HEK293 (cell line): ENCODE measurements at regions not wholly inside any gene's neighbourhood (a gene's known extent, or its start where the extent isn't known, plus 50 kb on each side); places are given as distances from the start of the nearest gene placed in this dataset.

Source experiments
- CTCF ChIA-PET: fragments of 350-600 bp; formaldehyde crosslinking; extraction: SDS; loops from one replicate; lab custom pipeline; 2021; ENCODE audit warnings: antibody characterized with exemption; lab: Yijun Ruan, JAX
- POLR2A ChIA-PET: fragments of 300-600 bp; formaldehyde crosslinking; extraction: SDS; loops from one replicate; lab custom pipeline; 2020; ENCODE audit warnings: antibody characterized with exemption, inconsistent platforms; lab: Yijun Ruan, JAX
- H3K27ac ChIP-seq: fragments of 200-500 bp; sonication (Bioruptor generic); 2 replicates; pipeline ENCODE4 v1.5.1; 2014; ENCODE audit warnings: low read depth, low read length, control low read depth, inconsistent platforms; ENCODE audit errors: extremely low read depth
- H3K36me3 ChIP-seq, 2 experiments: fragments of 200-500 bp in 1 of 2; sonication (Bioruptor generic) in 1 of 2; 1 replicate in 1 of 2; 2 replicates in 1 of 2; pipeline ENCODE4 v1.5.1; 2014 to 2017; ENCODE audit warnings: inconsistent platforms in 2 of 2, low read length in 2 of 2; ENCODE audit not compliant: control insufficient read depth in 2 of 2, insufficient read depth in 1 of 2
- H3K4me1 ChIP-seq: fragments of 200-500 bp; sonication (Bioruptor generic); 2 replicates; pipeline ENCODE4 v1.5.1; 2014; ENCODE audit warnings: mild to moderate bottlenecking, low read length, inconsistent platforms; ENCODE audit not compliant: control insufficient read depth, insufficient read depth
- H3K4me3 ChIP-seq: 2 replicates; pipeline ENCODE4 v1.5.1; 2011; ENCODE audit warnings: low read depth, mild to moderate bottlenecking, control low read depth, low read length, moderate library complexity
- H3K9me3 ChIP-seq: fragments of 200-500 bp; sonication (Bioruptor generic); 2 replicates; pipeline ENCODE4 v1.5.1; 2014; ENCODE audit warnings: low read depth, low read length, inconsistent platforms; ENCODE audit not compliant: control insufficient read depth, insufficient read depth
- REPIN1 ChIP-seq: fragments of 450-650 bp; formaldehyde crosslinking; IDR thresholded peaks from 2 replicates; pipeline ENCODE4 v1.5.1; 2017; ENCODE audit warnings: missing biosample characterization, missing genetic modification characterization, low read depth
- ZNF121 ChIP-seq: fragments of 450-650 bp; formaldehyde crosslinking; IDR thresholded peaks from 2 replicates; pipeline ENCODE4 v1.5.1; 2016; ENCODE audit warnings: missing biosample characterization, missing genetic modification characterization
- ZNF138 ChIP-seq: fragments of 450-650 bp; formaldehyde crosslinking; IDR thresholded peaks from 2 replicates; pipeline ENCODE4 v1.5.1; 2016; ENCODE audit warnings: missing biosample characterization, missing genetic modification characterization, borderline replicate concordance
- ZNF175 ChIP-seq: fragments of 450-650 bp; formaldehyde crosslinking; IDR thresholded peaks from 2 replicates; pipeline ENCODE4 v1.5.1; 2016; ENCODE audit warnings: missing biosample characterization, missing genetic modification characterization
- ZNF184 ChIP-seq: fragments of 450-650 bp; IDR thresholded peaks from 2 replicates; pipeline ENCODE4 v1.5.1; 2018; ENCODE audit warnings: missing biosample characterization, mild to moderate bottlenecking, missing genetic modification characterization
- ZNF2 ChIP-seq: fragments of 450-650 bp; formaldehyde crosslinking; IDR thresholded peaks from 2 replicates; pipeline ENCODE4 v1.5.1; 2016; ENCODE audit warnings: missing biosample characterization, missing genetic modification characterization
- ZNF23 ChIP-seq: fragments of 450-650 bp; formaldehyde crosslinking; IDR thresholded peaks from 2 replicates; pipeline ENCODE4 v1.5.1; 2016; ENCODE audit warnings: missing biosample characterization, missing genetic modification characterization, borderline replicate concordance
- ZNF350 ChIP-seq: fragments of 450-650 bp; formaldehyde crosslinking; IDR thresholded peaks from 2 replicates; pipeline ENCODE4 v1.5.0; 2017; ENCODE audit warnings: missing biosample characterization, mild to moderate bottlenecking, missing genetic modification characterization
- ZNF404 ChIP-seq: fragments of 450-650 bp; formaldehyde crosslinking; IDR thresholded peaks from 2 replicates; pipeline ENCODE4 v1.5.1; 2017; ENCODE audit warnings: missing biosample characterization, missing genetic modification characterization
- ZNF530 ChIP-seq: fragments of 450-650 bp; formaldehyde crosslinking; IDR thresholded peaks from 2 replicates; pipeline ENCODE4 v1.5.1; 2016; ENCODE audit warnings: low read depth, missing biosample characterization, missing genetic modification characterization
- ZNF571 ChIP-seq: fragments of 450-650 bp; formaldehyde crosslinking; IDR thresholded peaks from 2 replicates; pipeline ENCODE4 v1.5.0; 2017; ENCODE audit warnings: missing biosample characterization, missing genetic modification characterization
- ZNF585B ChIP-seq: fragments of 450-650 bp; formaldehyde crosslinking; IDR thresholded peaks from 2 replicates; pipeline ENCODE4 v1.5.1; 2016; ENCODE audit warnings: missing biosample characterization, missing genetic modification characterization
- ZNF664 ChIP-seq: fragments of 450-650 bp; formaldehyde crosslinking; IDR thresholded peaks from 2 replicates; pipeline ENCODE4 v1.5.1; 2016; ENCODE audit warnings: missing biosample characterization, missing genetic modification characterization
- ZNF707 ChIP-seq: fragments of 450-650 bp; formaldehyde crosslinking; IDR thresholded peaks from 2 replicates; pipeline ENCODE4 v1.5.1; 2016; ENCODE audit warnings: missing biosample characterization, missing genetic modification characterization
- ZNF747 ChIP-seq: fragments of 450-650 bp; formaldehyde crosslinking; IDR thresholded peaks from 2 replicates; pipeline ENCODE4 v1.5.1; 2016; ENCODE audit warnings: missing biosample characterization, missing genetic modification characterization
- TF ChIP-seq, protein P1 (sequence below): fragments of 450-650 bp; IDR thresholded peaks from 2 replicates; pipeline ENCODE4 v1.5.1; 2018; ENCODE audit warnings: missing biosample characterization, mild to moderate bottlenecking, missing genetic modification characterization
- TF ChIP-seq, protein P2 (sequence below): fragments of 450-650 bp; formaldehyde crosslinking; IDR thresholded peaks from 2 replicates; pipeline ENCODE4 v1.5.1; 2016; ENCODE audit warnings: missing biosample characterization, missing genetic modification characterization
- TF ChIP-seq, protein P3 (sequence below): fragments of 450-650 bp; formaldehyde crosslinking; IDR thresholded peaks from 2 replicates; pipeline ENCODE4 v1.5.1; 2016; ENCODE audit warnings: missing biosample characterization, missing genetic modification characterization
- TF ChIP-seq, protein P4 (sequence below): fragments of 450-650 bp; formaldehyde crosslinking; IDR thresholded peaks from 2 replicates; pipeline ENCODE4 v1.5.1; 2016; ENCODE audit warnings: missing biosample characterization, missing genetic modification characterization

DNA sequence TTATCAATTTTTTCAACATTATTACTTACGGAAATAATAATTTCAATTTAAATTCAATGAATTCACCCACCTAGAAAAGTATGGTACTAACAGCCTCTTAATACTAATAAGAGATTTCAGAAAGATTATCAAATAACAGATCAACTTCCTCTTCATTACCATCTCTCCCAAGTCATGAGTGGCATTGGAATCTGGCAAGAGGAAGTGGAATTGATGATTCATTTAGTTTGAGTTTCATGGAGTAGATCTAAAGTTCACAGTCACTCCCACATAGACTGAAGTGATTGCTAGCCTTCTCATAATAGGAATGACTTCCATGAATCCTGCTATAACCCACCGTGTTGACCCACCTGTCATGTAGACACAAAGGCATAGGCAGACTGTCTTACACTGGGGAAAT, 77.7 kb upstream of the WDR75 start:
- ChIA-PET CTCF (no interaction called here), POLR2A (no interaction called here)
- no peak overlapping the region for H3K4me3 ChIP-seq
- TF ChIP-seq, protein P1, sequence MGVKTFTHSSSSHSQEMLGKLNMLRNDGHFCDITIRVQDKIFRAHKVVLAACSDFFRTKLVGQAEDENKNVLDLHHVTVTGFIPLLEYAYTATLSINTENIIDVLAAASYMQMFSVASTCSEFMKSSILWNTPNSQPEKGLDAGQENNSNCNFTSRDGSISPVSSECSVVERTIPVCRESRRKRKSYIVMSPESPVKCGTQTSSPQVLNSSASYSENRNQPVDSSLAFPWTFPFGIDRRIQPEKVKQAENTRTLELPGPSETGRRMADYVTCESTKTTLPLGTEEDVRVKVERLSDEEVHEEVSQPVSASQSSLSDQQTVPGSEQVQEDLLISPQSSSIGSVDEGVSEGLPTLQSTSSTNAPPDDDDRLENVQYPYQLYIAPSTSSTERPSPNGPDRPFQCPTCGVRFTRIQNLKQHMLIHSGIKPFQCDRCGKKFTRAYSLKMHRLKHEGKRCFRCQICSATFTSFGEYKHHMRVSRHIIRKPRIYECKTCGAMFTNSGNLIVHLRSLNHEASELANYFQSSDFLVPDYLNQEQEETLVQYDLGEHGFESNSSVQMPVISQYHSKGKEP (tag by site-specific recombination) = no peak
- TF ChIP-seq ZNF175 (tag by site-specific recombination) (no peak), ZNF585B (tag by site-specific recombination) (no peak), REPIN1 (tag by site-specific recombination) (no peak), ZNF530 (tag by site-specific recombination) (no peak), ZNF707 (no peak), ZNF747 (tag by site-specific recombination) (no peak), ZNF404 (no peak)
- TF ChIP-seq, protein P2, sequence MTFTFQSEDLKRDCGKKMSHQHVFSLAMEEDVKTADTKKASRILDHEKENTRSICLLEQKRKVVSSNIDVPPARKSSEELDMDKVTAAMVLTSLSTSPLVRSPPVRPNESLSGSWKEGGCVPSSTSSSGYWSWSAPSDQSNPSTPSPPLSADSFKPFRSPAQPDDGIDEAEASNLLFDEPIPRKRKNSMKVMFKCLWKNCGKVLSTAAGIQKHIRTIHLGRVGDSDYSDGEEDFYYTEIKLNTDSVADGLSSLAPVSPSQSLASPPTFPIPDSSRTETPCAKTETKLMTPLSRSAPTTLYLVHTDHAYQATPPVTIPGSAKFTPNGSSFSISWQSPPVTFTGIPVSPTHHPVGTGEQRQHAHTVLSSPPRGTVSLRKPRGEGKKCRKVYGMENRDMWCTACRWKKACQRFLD (tag by site-specific recombination) = no peak
- no peak overlapping the region for H3K27ac ChIP-seq
- H3K36me3 ChIP-seq = no peaks in the 10 kb centered on the region
- no peaks in the 10 kb centered on the region for H3K4me1 ChIP-seq
- H3K9me3 ChIP-seq = no peaks in the 10 kb centered on the region

DNA sequence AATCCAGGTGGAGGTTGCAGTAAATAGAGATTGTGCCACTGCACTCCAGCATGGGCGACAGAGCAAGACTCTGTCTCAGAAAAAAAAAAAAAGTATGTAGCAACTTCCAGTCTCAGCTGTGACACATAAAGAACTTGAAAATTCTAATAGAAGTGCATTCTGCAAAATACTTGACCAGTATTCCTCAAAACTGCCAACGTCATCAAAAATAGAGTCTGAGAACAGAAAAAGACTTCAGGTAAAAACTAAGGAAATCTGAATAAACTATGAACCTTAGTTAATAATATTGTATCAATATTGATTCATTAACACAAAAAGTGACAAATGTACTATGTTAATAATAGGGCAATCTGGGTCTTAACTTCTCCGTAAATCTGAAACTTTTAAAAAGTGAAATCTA, 76.7 kb upstream of the WDR75 start:
- Histone ChIP-seq H3K4me3 (no peak overlapping the region), H3K9me3 (no peaks in the 10 kb centered on the region), H3K4me1 (no peaks in the 10 kb centered on the region), H3K27ac (no peak overlapping the region), H3K36me3 (no peaks in the 10 kb centered on the region)
- TF ChIP-seq ZNF571 (tag by site-specific recombination) (no peak), ZNF23 (tag by site-specific recombination) (no peak), ZNF350 (tag by site-specific recombination) (no peak), ZNF2 (tag by site-specific recombination) (no peak), ZNF121 (tag by site-specific recombination) (no peak), ZNF184 (tag by site-specific recombination) (no peak), ZNF138 (tag by site-specific recombination) (no peak), ZNF664 (tag by site-specific recombination) (no peak), ZNF747 (tag by site-specific recombination) (no peak)
- TF ChIP-seq, protein P3, sequence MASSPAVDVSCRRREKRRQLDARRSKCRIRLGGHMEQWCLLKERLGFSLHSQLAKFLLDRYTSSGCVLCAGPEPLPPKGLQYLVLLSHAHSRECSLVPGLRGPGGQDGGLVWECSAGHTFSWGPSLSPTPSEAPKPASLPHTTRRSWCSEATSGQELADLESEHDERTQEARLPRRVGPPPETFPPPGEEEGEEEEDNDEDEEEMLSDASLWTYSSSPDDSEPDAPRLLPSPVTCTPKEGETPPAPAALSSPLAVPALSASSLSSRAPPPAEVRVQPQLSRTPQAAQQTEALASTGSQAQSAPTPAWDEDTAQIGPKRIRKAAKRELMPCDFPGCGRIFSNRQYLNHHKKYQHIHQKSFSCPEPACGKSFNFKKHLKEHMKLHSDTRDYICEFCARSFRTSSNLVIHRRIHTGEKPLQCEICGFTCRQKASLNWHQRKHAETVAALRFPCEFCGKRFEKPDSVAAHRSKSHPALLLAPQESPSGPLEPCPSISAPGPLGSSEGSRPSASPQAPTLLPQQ (tag by site-specific recombination) = no peak
- TF ChIP-seq, protein P4, sequence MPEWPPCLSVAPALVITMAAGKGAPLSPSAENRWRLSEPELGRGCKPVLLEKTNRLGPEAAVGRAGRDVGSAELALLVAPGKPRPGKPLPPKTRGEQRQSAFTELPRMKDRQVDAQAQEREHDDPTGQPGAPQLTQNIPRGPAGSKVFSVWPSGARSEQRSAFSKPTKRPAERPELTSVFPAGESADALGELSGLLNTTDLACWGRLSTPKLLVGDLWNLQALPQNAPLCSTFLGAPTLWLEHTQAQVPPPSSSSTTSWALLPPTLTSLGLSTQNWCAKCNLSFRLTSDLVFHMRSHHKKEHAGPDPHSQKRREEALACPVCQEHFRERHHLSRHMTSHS (tag by site-specific recombination) = no peak
- TF ChIP-seq, protein P1 (tag by site-specific recombination) = no peak
- ChIA-PET CTCF (interaction anchor here (0.7 kb wide), 1 partner anchor 328 kb away, joined by 4 read pairs; no protein-coding TSS in a partner anchor), POLR2A (no interaction called here)
